ENCODE measurements at regions not wholly inside any gene's neighbourhood (a gene's known extent, or its start where the extent isn't known, plus 50 kb on each side); places are given as distances from the start of the nearest gene placed in this dataset.

DNA sequence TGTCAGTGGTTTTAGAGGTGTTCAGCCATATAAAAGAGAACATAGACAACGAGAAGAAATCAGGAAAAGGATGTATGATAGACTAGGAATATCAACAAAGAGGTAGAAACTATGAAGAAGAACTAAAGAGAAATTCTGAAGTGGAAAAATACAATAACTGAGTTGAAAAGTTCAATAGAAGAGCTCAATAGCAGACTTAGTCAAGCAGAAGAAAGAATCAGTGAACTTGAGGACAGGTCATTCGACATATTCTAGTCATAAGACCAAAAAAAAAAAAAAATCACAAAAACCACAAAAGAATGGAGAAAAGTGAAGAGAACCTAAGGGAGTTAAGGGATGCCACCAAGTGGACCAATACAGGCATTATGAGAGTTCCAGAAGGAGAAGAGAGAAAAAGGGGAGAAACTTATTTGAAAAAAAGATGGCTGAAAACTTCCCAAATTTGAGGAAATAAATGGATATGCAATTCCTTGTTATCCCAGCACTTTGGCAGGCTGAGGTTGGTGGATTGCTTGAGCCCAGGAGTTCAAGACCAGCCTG lies 321.2 kb downstream of the ABCC12 start:
- TF ChIP-seq, protein P1, sequence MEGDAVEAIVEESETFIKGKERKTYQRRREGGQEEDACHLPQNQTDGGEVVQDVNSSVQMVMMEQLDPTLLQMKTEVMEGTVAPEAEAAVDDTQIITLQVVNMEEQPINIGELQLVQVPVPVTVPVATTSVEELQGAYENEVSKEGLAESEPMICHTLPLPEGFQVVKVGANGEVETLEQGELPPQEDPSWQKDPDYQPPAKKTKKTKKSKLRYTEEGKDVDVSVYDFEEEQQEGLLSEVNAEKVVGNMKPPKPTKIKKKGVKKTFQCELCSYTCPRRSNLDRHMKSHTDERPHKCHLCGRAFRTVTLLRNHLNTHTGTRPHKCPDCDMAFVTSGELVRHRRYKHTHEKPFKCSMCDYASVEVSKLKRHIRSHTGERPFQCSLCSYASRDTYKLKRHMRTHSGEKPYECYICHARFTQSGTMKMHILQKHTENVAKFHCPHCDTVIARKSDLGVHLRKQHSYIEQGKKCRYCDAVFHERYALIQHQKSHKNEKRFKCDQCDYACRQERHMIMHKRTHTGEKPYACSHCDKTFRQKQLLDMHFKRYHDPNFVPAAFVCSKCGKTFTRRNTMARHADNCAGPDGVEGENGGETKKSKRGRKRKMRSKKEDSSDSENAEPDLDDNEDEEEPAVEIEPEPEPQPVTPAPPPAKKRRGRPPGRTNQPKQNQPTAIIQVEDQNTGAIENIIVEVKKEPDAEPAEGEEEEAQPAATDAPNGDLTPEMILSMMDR (conservative IDR thresholded peaks at IDR 0.05; ENCODE audit: low read length): no peak
- TF ChIP-seq EZH2phosphoT487 (IDR thresholded peaks at IDR 0.05; ENCODE audit: borderline replicate concordance): no peak

All from Loucy (cell line).